ENCODE measurements at regions not wholly inside any gene's neighbourhood (a gene's known extent, or its start where the extent isn't known, plus 50 kb on each side); places are given as distances from the start of the nearest gene placed in this dataset.

GRCh38 chr2:217228732-217229131 is 368.9 kb upstream of the TNP1 start:
- H3K4me1 ChIP-seq (ENCODE audit: low read depth) = no peaks in the 10 kb centered on the region
- DNase-seq (ENCODE audit: low read depth in 1 of 2, low spot score in 1 of 2) = no peak

GRCh38 chr2:217227794-217228193 is 367.9 kb upstream of the TNP1 start:
- no peak overlapping the region for H3K4me3 ChIP-seq
- H3K27ac ChIP-seq = no peak overlapping the region
- H3K27me3 ChIP-seq = peaks cover 28% of the 10 kb centered on the region
- no peak for DNase-seq (ENCODE audit: low read depth in 1 of 2, low spot score in 1 of 2)
- TF ChIP-seq CTCF (IDR thresholded peaks at IDR 0.05; ENCODE audit: low read depth, low read length) = no peak
- no peaks in the 10 kb centered on the region for H3K4me1 ChIP-seq (ENCODE audit: low read depth)
- no peaks in the 10 kb centered on the region for H3K9me3 ChIP-seq (ENCODE audit: low read depth)
- H3K36me3 ChIP-seq = no peaks in the 10 kb centered on the region

More at GRCh38 chr2:217228732-217229131, 368.9 kb upstream of the TNP1 start:
- no peak for TF ChIP-seq CTCF (IDR thresholded peaks at IDR 0.05; ENCODE audit: low read depth, low read length)
- H3K4me3 ChIP-seq = no peak overlapping the region
- no peak overlapping the region for H3K27ac ChIP-seq
- no peaks in the 10 kb centered on the region for H3K9me3 ChIP-seq (ENCODE audit: low read depth)
- peaks cover 31% of the 10 kb centered on the region for H3K27me3 ChIP-seq
- H3K36me3 ChIP-seq = no peaks in the 10 kb centered on the region

GRCh38 chr2:217225596-217225995 is 365.7 kb upstream of the TNP1 start:
- Histone ChIP-seq H3K36me3 (no peaks in the 10 kb centered on the region), H3K27me3 (peaks cover 45% of the 10 kb centered on the region), H3K4me1 (ENCODE audit: low read depth) (no peaks in the 10 kb centered on the region), H3K9me3 (ENCODE audit: low read depth) (no peaks in the 10 kb centered on the region), H3K27ac (no peak overlapping the region), H3K4me3 (no peak overlapping the region)
- DNase-seq (ENCODE audit: low read depth in 1 of 2, low spot score in 1 of 2) = no peak
- TF ChIP-seq CTCF (IDR thresholded peaks at IDR 0.05; ENCODE audit: low read depth, low read length) = no peak

GRCh38 chr2:217223222-217223930 is 363.5 kb upstream of the TNP1 start:
- H3K9me3 ChIP-seq (ENCODE audit: low read depth) = no peaks in the 10 kb centered on the region
- H3K27me3 ChIP-seq = peaks cover 50% of the 10 kb centered on the region
- H3K36me3 ChIP-seq = no peaks in the 10 kb centered on the region
- H3K4me1 ChIP-seq (ENCODE audit: low read depth) = no peaks in the 10 kb centered on the region
- no peak overlapping the region for H3K4me3 ChIP-seq
- TF ChIP-seq CTCF (IDR thresholded peaks at IDR 0.05; ENCODE audit: low read depth, low read length) = no peak
- no peak overlapping the region for H3K27ac ChIP-seq
- peak in 1 of 2 donors; percentile 90 for DNase-seq (ENCODE audit: low read depth in 1 of 2, low spot score in 1 of 2)

GRCh38 chr2:217222309-217222910 is 362.5 kb upstream of the TNP1 start:
- Histone ChIP-seq H3K4me3 (no peak overlapping the region), H3K27ac (no peak overlapping the region), H3K4me1 (ENCODE audit: low read depth) (no peaks in the 10 kb centered on the region), H3K36me3 (no peaks in the 10 kb centered on the region), H3K27me3 (peaks cover 49% of the 10 kb centered on the region), H3K9me3 (ENCODE audit: low read depth) (no peaks in the 10 kb centered on the region)
- TF ChIP-seq CTCF (IDR thresholded peaks at IDR 0.05; ENCODE audit: low read depth, low read length) = no peak
- no peak for DNase-seq (ENCODE audit: low read depth in 1 of 2, low spot score in 1 of 2)
